GM21360 (cell line): ENCODE measurements at regions not wholly inside any gene's neighbourhood (a gene's known extent, or its start where the extent isn't known, plus 50 kb on each side); places are given as distances from the start of the nearest gene placed in this dataset.

Experiments used
- ATAC-seq: cut with Tn5 transposase; IDR thresholded peaks from one replicate; pipeline ENCODE4 v1.9.1; 2021; ENCODE audit warnings: mild to moderate bottlenecking, moderate library complexity; ENCODE audit not compliant: unreplicated experiment

DNA sequence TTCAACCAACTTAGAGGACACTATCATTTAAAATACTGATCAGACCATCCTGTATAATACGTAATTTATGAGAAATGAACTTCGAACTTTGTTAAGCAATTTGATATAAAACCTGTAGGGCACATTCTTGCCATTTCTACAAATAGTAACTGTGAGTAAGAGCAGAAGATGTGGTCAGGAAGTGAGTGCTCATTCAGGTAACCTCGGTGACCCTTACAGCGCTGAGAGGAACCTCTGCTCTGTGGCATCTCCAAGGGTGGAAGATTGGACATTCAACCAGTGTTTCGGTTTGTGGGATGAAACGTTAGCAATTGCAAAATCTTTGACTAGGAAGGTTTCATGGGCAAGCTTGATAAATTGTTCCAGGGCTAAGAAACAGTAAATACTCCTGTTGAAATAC lies 194.8 kb upstream of the IRX2 start:
- ATAC-seq, result no peak

DNA sequence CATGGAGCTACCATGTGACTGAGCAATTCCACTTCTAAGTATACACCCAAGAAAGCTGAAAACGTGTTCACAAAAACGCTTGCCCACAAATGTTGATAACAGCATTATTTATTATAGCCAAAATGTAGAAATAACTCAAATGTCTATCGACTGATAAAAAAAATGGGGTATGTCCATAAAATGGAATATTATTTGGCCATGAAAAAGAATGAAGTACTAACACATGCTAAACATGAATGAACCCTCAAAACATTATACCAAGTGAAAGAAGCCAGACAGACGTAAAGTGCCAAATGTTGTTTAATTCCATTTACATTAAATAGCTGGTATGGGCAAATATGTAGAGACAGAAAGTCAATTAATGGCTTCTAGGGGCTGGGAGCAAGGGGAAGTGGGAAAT lies 184.9 kb upstream of the IRX2 start:
- ATAC-seq, result no peak

DNA sequence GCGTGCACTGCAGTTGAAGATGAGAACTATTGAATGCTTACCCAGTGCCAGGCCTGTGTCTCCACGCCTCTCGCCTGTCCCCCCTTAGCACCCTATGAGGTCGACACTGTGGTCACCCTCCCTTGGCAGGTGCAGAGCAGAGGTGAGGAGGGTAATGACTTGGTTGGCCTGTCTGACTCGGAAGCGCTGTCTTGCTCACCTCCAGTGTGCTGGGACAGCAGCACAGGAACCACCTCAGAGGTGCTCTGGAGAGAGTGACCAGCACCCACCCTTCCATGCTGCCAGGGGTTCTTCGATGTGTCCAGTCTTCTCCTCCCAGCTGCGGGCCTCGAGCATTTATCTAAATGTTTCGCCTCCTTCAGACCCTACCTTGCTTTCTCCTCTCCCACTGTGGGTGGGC lies 178.3 kb upstream of the IRX2 start:
- no peak for ATAC-seq

DNA sequence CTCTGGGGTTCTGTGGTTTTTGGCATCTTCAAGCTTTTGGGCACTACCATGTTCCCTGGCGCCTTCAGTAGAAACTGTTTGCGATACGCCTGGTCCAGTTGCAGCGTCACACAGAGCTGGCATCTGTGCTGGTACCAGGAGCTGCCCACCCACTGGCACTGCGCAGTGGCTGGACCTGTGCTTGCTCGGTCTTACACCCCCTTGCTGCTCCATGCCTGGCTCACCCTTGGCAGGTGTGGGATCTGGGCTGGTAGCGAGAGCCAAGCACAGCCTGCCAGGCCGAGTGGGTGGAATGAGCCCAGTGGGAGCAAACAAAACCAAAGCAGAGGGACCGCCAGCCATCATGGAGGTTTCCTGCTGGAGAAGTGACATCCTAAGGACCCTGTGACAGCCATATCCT lies 170.2 kb upstream of the IRX2 start:
- no peak for ATAC-seq

DNA sequence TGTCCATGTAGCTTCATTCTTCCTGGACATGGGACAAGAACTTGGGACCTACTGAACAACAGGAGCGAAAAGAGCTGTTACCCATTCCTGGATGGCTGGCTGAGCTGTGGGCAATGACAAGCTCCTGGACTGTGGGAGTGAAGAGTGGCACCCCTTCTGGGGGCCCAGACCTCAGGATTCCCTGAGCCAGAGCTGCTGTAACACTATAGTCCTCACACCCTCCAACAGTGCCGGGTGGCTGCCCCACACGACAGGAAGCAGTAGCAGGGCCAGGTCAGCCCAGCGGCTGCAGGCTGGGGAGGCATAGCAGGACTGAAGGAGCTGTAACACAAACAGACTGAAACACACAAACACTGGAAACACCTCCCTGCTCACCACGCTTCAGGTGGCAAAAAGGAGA lies 169.7 kb upstream of the IRX2 start:
- no peak for ATAC-seq

DNA sequence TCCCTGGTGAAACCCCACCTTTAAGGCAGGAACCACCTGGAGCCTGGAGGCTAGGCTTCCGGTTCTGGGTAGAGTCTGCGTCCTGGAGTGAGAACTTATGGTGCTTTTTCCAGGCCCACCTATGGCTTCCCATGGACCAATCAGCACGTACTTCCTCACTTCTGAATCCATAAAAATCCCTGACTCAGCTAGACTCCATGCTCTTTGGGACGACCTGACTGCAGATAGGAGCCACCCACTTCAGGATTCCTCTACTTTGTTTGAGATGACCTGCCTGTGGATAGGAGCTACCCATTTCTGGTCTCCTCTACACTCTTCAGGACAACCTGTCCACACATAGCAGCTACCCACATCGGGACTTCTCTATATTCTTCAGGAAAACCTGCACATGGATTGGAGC lies 168.8 kb upstream of the IRX2 start:
- ATAC-seq, result no peak

DNA sequence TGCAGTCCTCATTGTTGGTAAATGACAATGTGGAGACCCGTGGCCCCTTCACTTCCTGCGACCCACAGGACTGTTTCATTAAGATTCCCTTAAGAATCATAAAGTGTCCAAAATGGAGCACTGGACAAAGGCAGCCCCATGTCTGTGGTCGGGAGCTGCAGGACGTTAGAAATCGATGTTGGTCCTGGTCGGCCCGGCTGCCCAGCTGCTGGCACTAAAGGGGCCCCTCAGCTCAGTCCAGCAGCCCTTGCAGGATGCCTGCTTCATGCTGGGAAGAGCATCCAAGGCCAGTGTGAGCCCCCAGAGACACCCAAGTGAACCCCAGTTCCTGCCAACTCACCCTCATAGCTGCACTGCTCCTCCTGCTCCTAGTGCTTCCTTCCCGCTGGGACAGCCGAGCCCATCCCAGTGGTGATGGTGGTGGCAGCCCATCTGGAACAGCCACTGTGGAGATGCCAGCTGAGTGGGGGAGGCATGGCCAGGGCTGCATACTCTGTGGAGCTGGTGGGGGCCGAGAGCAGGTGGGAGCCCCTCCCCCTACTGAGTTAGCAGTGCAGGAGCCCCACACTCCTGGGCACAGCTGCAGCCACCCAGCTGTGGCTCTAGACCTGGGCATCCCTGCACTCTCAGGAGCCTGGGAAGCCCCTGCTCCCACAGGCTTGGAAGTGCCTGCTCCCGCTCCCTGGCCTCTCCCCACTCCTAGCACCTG lies 168.0 kb upstream of the IRX2 start:
- ATAC-seq, result no peak

DNA sequence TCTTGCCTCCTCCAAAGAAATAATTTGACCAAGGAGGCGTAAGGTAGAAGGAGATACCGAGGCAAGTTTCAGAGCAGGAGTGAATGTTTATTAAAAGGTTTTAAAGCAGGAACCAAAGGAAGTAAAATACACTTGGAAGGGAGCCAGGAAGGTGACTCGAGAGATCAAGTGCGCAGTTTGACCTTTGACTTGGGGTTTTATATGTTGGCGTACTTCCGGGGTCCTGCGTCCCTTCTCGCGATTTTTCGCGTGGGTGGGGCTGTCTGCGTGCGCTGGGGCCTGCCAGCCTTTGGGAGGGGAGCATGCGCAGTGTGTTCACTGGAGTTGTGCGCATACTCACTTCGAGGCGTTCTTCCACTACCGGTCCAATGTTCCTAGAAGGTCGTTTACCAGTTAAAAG lies 166.0 kb upstream of the IRX2 start:
- ATAC-seq, result no peak

DNA sequence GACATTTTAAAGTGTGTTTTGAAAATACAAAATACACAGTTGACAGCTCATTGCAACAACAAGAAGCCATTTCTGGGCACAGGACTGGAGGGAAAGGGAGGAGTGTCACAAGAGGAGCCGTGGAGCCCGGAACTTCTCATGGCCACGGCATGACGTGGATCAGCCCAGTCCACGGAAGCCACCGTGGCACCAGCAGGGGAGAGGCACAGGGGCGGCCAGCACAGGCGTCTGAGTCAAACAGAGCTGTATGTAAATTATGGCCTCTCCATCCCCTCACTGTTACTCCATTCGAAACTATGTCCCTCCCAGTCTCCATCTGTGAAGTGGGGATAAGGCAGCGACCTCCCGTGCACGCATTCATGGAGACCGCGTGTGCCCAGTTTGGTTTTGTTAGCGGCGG lies 165.6 kb upstream of the IRX2 start:
- ATAC-seq, result no peak

DNA sequence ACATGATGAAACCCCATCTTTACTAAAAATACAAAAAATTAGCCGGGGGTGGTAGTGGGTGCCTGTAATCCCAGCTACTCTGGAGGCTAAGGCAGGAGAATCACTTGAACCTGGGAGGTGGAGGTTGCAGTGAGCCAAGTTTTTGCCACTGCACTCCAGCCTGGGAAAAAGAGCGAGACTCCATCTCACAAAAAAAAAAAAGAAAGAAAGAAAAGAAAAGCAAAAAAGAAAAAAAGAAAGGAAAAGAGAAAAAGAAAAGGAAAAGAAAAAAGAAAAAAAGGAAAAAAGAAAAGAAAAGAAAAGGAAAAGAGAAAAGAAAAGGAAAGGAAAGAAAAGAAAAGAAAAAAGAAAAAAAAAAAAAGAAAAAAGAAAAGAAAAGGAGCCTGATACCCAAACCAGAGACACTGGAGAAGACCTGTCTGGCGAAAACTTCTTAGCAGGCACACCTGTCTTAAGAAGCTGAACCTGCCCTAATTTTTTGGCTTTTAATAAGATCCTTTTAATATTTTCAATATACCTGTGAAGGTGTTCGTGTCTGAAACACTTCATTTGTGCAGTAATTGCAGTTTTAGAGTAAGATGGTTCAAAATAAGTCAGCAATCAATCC lies 164.7 kb upstream of the IRX2 start:
- ATAC-seq, result no peak

DNA sequence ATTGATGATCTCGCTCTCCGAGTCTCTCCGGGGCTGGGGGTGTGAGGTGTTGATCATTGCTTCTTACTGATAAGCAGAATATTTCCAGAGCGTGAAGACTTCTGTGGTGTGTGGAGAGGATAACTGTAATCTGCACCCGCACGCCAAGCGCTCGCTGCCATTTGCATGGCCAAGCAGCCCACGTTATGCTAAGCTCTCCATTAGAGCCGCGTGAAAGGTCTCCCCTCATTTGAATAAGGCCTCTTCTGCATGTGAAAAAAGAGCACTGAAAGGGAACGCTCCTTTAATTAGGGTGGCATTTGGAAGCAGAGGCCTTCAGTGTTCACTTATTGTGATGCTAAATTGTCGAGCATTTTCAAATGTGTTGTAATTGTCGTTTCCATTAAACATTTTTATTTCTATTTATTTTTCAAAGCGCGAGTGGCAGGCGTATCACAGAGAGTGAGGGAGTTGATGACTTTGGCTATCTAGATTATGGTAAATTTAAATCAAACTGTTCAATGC lies 163.6 kb upstream of the IRX2 start:
- ATAC-seq, result no peak

DNA sequence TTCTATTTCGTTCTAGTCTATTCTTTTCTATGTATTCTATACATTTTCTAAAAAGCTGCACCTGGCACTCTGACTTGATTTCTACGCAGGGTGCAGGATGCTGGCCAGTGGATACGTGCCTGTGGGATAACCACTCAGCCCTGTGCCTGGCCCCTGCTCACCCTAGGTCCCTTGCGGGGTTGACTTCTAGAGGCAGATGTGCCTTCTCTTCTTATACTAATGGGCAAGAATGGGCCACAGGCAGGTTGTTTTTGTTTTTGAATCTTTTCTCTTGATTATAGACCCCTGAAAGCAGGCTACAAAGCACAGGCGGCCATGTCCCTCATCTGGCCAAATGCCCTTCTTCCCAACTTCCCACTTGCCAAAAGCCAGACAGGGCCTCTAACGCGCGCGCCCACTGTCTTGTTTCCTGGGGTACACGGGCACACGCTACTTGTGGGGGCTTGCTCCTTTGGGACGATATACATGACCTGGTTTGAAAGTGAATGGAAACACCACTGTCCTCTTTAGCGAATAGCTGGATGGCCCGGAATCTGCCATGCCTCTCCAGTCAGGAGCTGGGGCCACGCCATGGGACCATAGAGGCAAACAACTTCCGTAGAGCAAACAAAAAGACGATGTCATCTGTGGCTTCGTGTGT lies 162.7 kb upstream of the IRX2 start:
- ATAC-seq, result no peak

DNA sequence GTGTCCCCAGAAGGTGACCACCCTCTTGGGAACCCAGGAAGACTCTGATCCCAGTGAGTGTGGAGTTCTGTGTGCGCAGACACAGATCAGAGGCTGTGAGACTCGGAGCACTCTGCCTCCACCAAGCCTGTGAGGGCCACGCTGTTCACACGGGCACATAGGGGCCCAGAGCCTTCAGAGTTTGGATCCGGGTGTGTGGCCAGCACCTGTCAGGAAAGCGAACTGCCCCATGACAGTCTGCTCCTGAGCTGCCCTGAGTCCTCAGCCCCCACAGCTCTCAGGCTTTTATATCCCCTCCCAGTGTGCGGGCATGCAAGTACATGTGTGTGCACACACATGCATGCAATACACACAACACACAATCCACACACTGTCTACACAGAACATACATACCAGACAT lies 161.8 kb upstream of the IRX2 start:
- no peak for ATAC-seq

DNA sequence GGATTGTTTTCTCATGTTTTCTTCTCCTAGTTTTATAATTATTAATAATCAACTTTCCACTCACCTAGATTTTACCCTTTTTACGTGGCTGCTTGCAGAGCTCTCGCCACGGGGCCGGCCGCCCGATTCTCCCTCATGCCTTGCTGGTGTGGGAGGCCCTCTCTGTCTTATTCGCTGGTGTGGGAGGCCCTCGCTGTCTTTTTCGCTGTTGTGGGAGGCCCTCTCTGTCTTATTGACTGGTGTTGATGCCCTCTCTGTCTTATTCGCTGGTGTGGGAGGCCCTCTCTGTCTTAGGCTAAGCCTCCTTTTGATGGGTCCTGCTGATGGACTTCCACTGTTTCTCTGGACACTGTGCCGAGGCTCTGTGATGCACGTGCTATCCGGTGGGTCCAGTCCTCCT lies 161.3 kb upstream of the IRX2 start:
- no peak for ATAC-seq

DNA sequence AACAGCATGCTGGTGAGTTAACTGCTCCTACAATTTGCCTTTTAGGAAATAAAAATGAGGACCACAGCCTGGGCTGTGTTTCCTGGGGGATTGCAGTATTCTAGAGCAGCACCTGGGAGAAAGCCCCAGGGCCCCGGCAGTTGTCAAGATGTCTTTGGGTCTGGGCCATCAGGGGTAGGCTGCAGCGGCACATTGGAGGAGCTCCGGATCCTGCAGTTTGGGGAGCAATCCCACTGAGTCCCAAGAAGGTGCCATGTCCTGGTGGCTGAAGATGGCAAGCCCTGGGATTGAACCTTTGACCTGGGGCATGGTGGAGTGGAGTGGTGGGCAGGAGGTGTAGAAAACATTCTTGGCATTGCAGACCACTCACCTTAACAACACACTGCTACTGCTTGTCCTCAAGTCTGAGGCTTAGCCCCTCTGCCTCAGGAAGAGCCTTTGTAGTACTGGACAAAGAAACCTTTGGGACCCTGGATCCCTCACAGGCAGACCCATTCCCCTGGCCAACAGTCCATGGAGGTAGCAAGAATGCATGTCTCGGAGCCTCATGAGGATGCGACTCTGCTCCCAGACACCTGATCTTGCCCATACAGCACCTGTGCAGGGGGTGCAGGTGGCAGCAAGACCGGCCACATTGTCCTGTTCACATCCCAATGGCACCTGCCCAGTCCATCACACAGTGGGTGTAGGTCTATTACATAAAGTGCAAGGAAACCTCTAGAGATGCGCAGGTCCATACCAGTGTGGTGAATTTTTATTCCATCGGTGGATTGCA lies 159.1 kb upstream of the IRX2 start:
- no peak for ATAC-seq

DNA sequence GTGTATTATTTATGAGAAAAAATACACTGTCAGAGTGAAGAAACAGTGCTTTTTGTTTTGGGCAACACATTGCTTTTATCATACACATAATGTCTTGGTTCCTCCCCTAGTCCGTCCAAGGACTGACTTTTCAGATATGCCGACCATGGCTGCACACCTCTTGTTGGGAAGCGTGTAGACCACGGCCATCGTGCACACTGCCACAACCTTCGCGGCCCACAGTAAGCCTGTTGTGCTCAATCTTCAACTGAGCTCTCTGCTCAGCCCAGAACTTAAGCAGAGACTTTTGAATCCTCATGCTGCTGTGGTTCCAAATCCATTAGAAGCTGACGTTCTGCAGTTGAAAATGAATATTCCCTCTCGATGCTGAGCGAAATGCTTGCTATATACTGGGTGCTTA lies 157.6 kb upstream of the IRX2 start:
- no peak for ATAC-seq

DNA sequence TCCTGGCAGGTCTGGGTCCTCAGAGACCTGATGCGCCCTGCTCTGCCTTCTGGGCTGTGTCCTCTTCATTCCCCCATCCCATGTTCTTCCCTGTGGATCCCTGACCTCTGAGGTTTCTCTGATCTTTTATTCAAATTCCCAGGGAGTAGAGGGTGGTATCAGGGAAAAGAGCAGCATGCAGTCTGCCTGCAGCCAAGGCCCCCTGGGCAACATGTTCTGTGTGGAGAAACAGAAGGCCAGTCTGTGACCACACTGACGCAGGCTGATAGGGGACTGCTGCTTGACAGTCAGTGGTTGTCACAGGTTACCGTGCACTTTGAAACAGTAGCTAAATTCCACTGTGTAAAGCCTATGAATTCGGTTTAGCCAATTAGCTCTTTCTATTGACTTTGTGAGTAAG lies 156.6 kb upstream of the IRX2 start:
- no peak for ATAC-seq

DNA sequence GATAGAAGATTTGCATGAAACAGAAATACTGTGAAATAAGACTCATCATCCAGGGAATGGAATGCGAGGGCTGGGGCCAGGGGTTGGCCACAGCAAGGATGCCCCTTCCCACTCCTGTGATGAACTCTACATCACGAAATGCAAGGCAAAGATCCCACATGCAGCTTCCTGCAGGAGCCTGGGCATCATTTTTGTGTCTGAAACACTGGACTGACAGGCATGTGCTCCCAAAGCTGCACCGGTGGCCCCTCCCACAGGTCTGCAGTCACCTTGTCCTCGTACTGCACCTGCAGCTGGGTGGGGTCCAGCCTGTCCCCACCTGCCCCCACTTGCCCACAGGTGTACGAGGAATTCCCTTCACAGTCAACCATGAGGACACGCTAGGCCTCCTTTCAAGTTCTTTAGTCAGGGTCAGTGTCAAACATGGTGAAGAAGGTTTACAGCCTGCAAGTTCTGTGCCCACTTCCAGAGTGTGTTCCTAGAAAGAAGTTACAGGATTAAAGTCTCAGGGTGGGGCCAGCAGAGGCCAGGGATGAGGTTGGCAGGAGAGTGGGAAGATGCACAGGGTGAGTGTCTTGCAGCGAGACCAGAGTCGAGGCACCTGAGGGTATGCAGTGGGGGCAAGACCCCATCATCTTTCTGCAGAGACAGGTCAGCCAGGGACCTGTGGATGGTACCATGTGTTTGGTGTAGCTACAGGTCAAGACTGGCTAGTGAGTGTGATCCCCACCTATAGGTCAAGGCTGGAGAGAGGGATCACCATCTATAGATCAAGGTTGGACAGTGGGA lies 155.0 kb upstream of the IRX2 start:
- no peak for ATAC-seq

DNA sequence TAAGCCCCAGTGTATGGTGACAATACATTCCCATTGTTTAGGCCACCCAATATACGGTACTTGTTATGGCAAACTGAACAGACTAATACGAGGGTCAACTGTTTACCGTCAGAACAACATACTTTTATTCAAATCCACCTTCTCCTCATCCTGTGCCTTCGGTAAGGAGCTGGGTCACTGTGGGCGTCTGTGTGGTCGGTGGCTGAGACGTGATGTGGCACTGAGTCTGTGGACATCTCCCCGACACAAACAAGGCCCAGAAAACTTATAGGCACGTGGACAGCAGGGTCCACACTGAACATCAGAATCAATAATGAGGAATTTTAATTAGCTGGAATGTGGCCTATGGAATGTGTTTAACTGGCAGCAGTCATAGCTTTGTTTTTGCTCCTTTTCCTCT lies 154.3 kb upstream of the IRX2 start:
- ATAC-seq, result no peak

DNA sequence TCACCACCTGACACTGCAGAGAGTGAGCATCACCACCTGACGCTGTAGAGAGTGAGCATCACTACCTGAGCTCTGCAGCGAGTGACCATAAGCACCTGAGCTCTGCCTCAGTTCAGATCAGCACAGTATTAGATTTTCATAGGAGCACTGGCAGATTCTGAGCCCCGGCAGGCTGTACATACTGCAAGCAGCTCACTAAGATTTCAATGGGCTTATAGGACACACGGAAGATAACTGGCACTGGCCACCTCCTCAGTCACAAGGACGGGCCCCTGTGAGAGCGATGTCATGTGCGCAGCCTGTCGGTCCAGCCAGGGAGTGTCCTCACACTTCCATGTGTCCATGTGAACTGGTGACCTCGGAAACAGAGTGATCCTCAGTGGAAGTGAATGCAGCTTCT lies 153.5 kb upstream of the IRX2 start:
- no peak for ATAC-seq

DNA sequence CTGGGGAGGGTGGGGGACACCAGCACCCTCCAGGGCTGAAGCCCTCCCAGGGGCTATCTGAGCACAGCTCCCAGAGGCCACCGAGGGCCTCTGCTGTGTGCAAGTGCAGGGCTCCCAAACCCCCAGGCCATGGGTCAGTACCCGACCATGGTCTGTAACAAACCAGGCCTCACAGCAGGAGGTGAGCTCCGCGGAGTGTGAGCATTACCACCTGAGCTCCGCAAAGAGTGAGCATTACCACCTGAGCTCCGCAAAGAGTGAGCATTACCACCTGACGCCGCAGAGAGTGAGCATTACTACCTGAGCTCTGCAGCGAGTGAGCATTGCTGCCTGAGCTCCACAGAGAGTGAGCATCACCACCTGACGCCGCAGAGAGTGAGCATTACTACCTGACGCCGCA lies 152.9 kb upstream of the IRX2 start:
- ATAC-seq, result no peak
